H9 (cell line): ENCODE measurements at regions not wholly inside any gene's neighbourhood (a gene's known extent, or its start where the extent isn't known, plus 50 kb on each side); places are given as distances from the start of the nearest gene placed in this dataset.

ENCODE experiments used
- DNase-seq: peaks from one replicate; pipeline ENCODE4 v3.0.0-alpha.2; 2017
- H2AFZ ChIP-seq: one replicate; pipeline ENCODE4 v1.6.1; 2013; ENCODE audit warnings: mild to moderate bottlenecking, low read length, control low read depth, moderate library complexity
- H2AK5ac ChIP-seq: 2 replicates; pipeline ENCODE4 v1.6.1; 2013; ENCODE audit warnings: low read length, control low read depth, mixed read lengths; ENCODE audit not compliant: insufficient read length
- H2BK120ac ChIP-seq: one replicate; pipeline ENCODE4 v1.6.1; 2013; ENCODE audit warnings: low read depth, mild to moderate bottlenecking, low read length, control low read depth, inconsistent platforms; ENCODE audit not compliant: poor library complexity, severe bottlenecking
- H2BK12ac ChIP-seq: 2 replicates; pipeline ENCODE4 v1.6.1; 2013; ENCODE audit warnings: low read length, control low read depth, mixed read lengths, low read depth; ENCODE audit not compliant: insufficient read length
- H2BK15ac ChIP-seq: 2 replicates; pipeline ENCODE4 v1.6.1; 2013; ENCODE audit warnings: low read depth, low read length, control low read depth
- H2BK20ac ChIP-seq: one replicate; pipeline ENCODE4 v1.6.1; 2013; ENCODE audit warnings: low read depth, mild to moderate bottlenecking, low read length, control low read depth, inconsistent platforms; ENCODE audit not compliant: poor library complexity, severe bottlenecking
- H2BK5ac ChIP-seq: 2 replicates; pipeline ENCODE4 v1.6.1; 2013; ENCODE audit warnings: low read length, control low read depth, mixed read lengths; ENCODE audit not compliant: insufficient read length
- H3K14ac ChIP-seq: 2 replicates; pipeline ENCODE4 v1.6.1; 2013; ENCODE audit warnings: low read length, control low read depth; ENCODE audit not compliant: insufficient read depth
- H3K18ac ChIP-seq: 2 replicates; pipeline ENCODE4 v1.6.1; 2013; ENCODE audit warnings: low read depth, mild to moderate bottlenecking, mixed read lengths, low read length, control low read depth; ENCODE audit not compliant: insufficient read length
- H3K23ac ChIP-seq: 2 replicates; pipeline ENCODE4 v1.6.1; 2013; ENCODE audit warnings: low read length, control low read depth, mixed read lengths, low read depth; ENCODE audit not compliant: insufficient read length
- H3K23me2 ChIP-seq: 2 replicates; pipeline ENCODE4 v1.6.1; 2013; ENCODE audit warnings: low read depth, mild to moderate bottlenecking, mixed read lengths, low read length, control low read depth; ENCODE audit not compliant: insufficient read length, poor library complexity, severe bottlenecking
- H3K27ac ChIP-seq: 2 replicates; pipeline ENCODE4 v1.5.1; 2013; ENCODE audit warnings: low read length, control low read depth, mixed read lengths, low read depth; ENCODE audit not compliant: insufficient read length
- H3K27me3 ChIP-seq: 2 replicates; pipeline ENCODE4 v1.6.1; 2013; ENCODE audit warnings: low read length, control low read depth, inconsistent platforms; ENCODE audit not compliant: insufficient read depth
- H3K4ac ChIP-seq: 2 replicates; pipeline ENCODE4 v1.6.1; 2013; ENCODE audit warnings: low read depth, mild to moderate bottlenecking, control low read depth, inconsistent platforms, low read length, moderate library complexity
- H3K4me1 ChIP-seq: 2 replicates; pipeline ENCODE4 v1.6.1; 2013; ENCODE audit warnings: low read length, control low read depth, inconsistent platforms; ENCODE audit not compliant: insufficient read depth
- H3K4me2 ChIP-seq: 2 replicates; pipeline ENCODE4 v1.6.1; 2013; ENCODE audit warnings: low read length, control low read depth, mixed read lengths; ENCODE audit not compliant: insufficient read length, insufficient read depth
- H3K56ac ChIP-seq: 2 replicates; pipeline ENCODE4 v1.6.1; 2013; ENCODE audit warnings: low read depth, mild to moderate bottlenecking, mixed read lengths, low read length, control low read depth; ENCODE audit not compliant: insufficient read length
- H3K79me1 ChIP-seq: 2 replicates; pipeline ENCODE4 v1.6.1; 2013; ENCODE audit warnings: low read depth, mild to moderate bottlenecking, moderate library complexity, low read length, control low read depth, inconsistent platforms; ENCODE audit not compliant: insufficient read depth, poor library complexity, severe bottlenecking
- H3K79me2 ChIP-seq: 2 replicates; pipeline ENCODE4 v1.6.1; 2013; ENCODE audit warnings: low read length, control low read depth, inconsistent platforms; ENCODE audit not compliant: insufficient read depth
- H3K9ac ChIP-seq: 2 replicates; pipeline ENCODE4 v1.6.1; 2013; ENCODE audit warnings: low read length, control low read depth, mixed read lengths; ENCODE audit not compliant: insufficient read length; ENCODE audit errors: extremely low read depth
- H3K9me3 ChIP-seq: one replicate; pipeline ENCODE4 v1.6.1; 2013; ENCODE audit warnings: low read depth, low read length, inconsistent platforms; ENCODE audit not compliant: control insufficient read depth
- H3T11ph ChIP-seq: one replicate; pipeline ENCODE4 v1.6.1; 2013; ENCODE audit warnings: mild to moderate bottlenecking, low read length, control low read depth, inconsistent platforms
- H4K20me1 ChIP-seq: one replicate; pipeline ENCODE4 v1.6.1; 2013; ENCODE audit not compliant: control insufficient read depth, insufficient read length, insufficient read depth
- H4K5ac ChIP-seq: 2 replicates; pipeline ENCODE4 v1.6.1; 2013; ENCODE audit warnings: low read depth, mild to moderate bottlenecking, mixed read lengths, low read length, control low read depth; ENCODE audit not compliant: insufficient read length
- H4K8ac ChIP-seq: replicated peaks from 2 replicates; pipeline ENCODE4 v1.6.1; 2013; ENCODE audit warnings: low read length, control low read depth, mixed read lengths, low read depth; ENCODE audit not compliant: insufficient read length
- H4K91ac ChIP-seq: 2 replicates; pipeline ENCODE4 v1.6.1; 2013; ENCODE audit warnings: low read depth, mild to moderate bottlenecking, moderate library complexity, mixed read lengths, low read length, control low read depth; ENCODE audit not compliant: insufficient read length
- H3K27ac Mint-ChIP-seq, 3 experiments: 2 replicates in 2 of 3; 3 replicates in 1 of 3; pipeline ENCODE4 v1.8.0; 2020 to 2021; ENCODE audit warnings: mixed read lengths in 3 of 3, mild to moderate bottlenecking in 1 of 3, moderate library complexity in 1 of 3
- H3K27me3 Mint-ChIP-seq: 2 replicates; pipeline ENCODE4 v1.8.0; 2021; ENCODE audit warnings: low read depth, mild to moderate bottlenecking, moderate library complexity, mixed read lengths
- H3K36me3 Mint-ChIP-seq, 3 experiments: 2 replicates in 2 of 3; 3 replicates in 1 of 3; pipeline ENCODE4 v1.8.0; 2020 to 2021; ENCODE audit warnings: low read depth in 3 of 3, mixed read lengths in 3 of 3; ENCODE audit not compliant: insufficient read depth in 1 of 3
- H3K4me1 Mint-ChIP-seq, 2 experiments: 2 replicates each; pipeline ENCODE4 v1.8.0; 2020; ENCODE audit warnings: mixed read lengths in 2 of 2
- H3K4me3 Mint-ChIP-seq, 2 experiments: 2 replicates in 1 of 2; 3 replicates in 1 of 2; pipeline ENCODE4 v1.8.0; 2020 to 2021; ENCODE audit warnings: mild to moderate bottlenecking in 2 of 2, mixed read lengths in 2 of 2, moderate library complexity in 1 of 2
- H3K9me3 Mint-ChIP-seq, 2 experiments: 2 replicates in 1 of 2; 3 replicates in 1 of 2; pipeline ENCODE4 v1.8.0; 2020; ENCODE audit warnings: mild to moderate bottlenecking in 2 of 2, mixed read lengths in 2 of 2, moderate library complexity in 1 of 2
- CTCF ChIP-seq: fragments of 200-600 bp; sonication (generic); conservative IDR thresholded peaks from 3 replicates; pipeline ENCODE4 v1.8.0; 2021; ENCODE audit warnings: antibody characterized with exemption, mild to moderate bottlenecking
- WGBS: extraction: QIAGEN DNeasy Blood & Tissue Kit; methylation state at CpG from one replicate; pipeline ENCODE4 v1.1.7; 2013; ENCODE audit warnings: missing lambda C conversion rate, low lambda C conversion rate, mixed read lengths; ENCODE audit not compliant: insufficient read length; ENCODE audit errors: extremely low coverage; 5-methylcytosine and 5-hydroxymethylcytosine counted together

GRCh38 chr3:64276131-64276530, 50.9 kb upstream of the PRICKLE2 start:
- Histone ChIP-seq H3K14ac (no peak overlapping the region), H3K4me2 (no peak overlapping the region), H3K18ac (no peak overlapping the region), H3K79me1 (no peaks in the 10 kb centered on the region), H3K27me3 (no peaks in the 10 kb centered on the region), H3K4ac (no peak overlapping the region), H4K91ac (no peak overlapping the region), H3K79me2 (no peaks in the 10 kb centered on the region), H2BK120ac (no peak overlapping the region), H3K27ac (no peak overlapping the region), H2BK5ac (no peak overlapping the region), H2BK20ac (no peak overlapping the region), H2AK5ac (no peak overlapping the region), H4K5ac (no peak overlapping the region), H3K4me1 (no peaks in the 10 kb centered on the region), H3K9ac (no peak overlapping the region), H3K56ac (no peak overlapping the region), H4K20me1 (no peaks in the 10 kb centered on the region), H2BK12ac (no peak overlapping the region), H4K8ac (no peak overlapping the region), H2BK15ac (no peak overlapping the region), H3K9me3 (no peaks in the 10 kb centered on the region), H3T11ph (no peak overlapping the region), H3K23me2 (no peaks in the 10 kb centered on the region), H2AFZ (no peak overlapping the region), H3K23ac (no peak overlapping the region)
- no peak overlapping the region for H3K27ac Mint-ChIP-seq
- H3K27me3 Mint-ChIP-seq = no peaks in the 10 kb centered on the region
- peaks cover 0 to 4% of the 10 kb centered on the region in 2 experiments; a peak in 2 of 5 replicates for H3K9me3 Mint-ChIP-seq
- H3K4me3 Mint-ChIP-seq = no peak overlapping the region
- DNase-seq = no peak
- TF ChIP-seq CTCF = no peak
- no CpG with 5 or more reads among the region's 3 CpGs for WGBS
- H3K36me3 Mint-ChIP-seq = peaks cover 0 to 6% (median 0%) of the 10 kb centered on the region in 3 experiments; a peak in 2 of 7 replicates
- H3K4me1 Mint-ChIP-seq = peaks cover 7 to 12% of the 10 kb centered on the region in 2 experiments
